Tibial nerve (tissue), 3 donors: ENCODE measurements at regions not wholly inside any gene's neighbourhood (a gene's known extent, or its start where the extent isn't known, plus 50 kb on each side); places are given as distances from the start of the nearest gene placed in this dataset.

Experiments used
- CTCF ChIP-seq, 5 experiments: fragments of 200-600 bp in 3 of 5; fragments of 450-650 bp in 2 of 5; sonication (generic) in 3 of 5; IDR thresholded peaks; one replicate each; pipeline ENCODE4 v1.5.1; 2016 to 2019; ENCODE audit warnings: antibody characterized with exemption in 5 of 5, mild to moderate bottlenecking in 3 of 5, moderate library complexity in 2 of 5
- POLR2A ChIP-seq, 2 donors: fragments of 450-650 bp; IDR thresholded peaks; one replicate each; pipeline ENCODE4 v1.6.1; 2017; ENCODE audit warnings: antibody characterized with exemption in 2 of 2, mild to moderate bottlenecking in 2 of 2, moderate library complexity in 2 of 2

GRCh38 chr11:98771791-98772190 is 249.0 kb upstream of the CNTN5 start:
- TF ChIP-seq POLR2A (IDR thresholded peaks at IDR 0.05) (no peak), CTCF (IDR thresholded peaks at IDR 0.05) (no peak)
